ENCODE measurements at regions not wholly inside any gene's neighbourhood (a gene's known extent, or its start where the extent isn't known, plus 50 kb on each side); places are given as distances from the start of the nearest gene placed in this dataset.
"Not testable (repeated sequence)": the region's sequence is repeated elsewhere in the genome, so short reads cannot be mapped to it uniquely, and the experiment has no call there.

DNA sequence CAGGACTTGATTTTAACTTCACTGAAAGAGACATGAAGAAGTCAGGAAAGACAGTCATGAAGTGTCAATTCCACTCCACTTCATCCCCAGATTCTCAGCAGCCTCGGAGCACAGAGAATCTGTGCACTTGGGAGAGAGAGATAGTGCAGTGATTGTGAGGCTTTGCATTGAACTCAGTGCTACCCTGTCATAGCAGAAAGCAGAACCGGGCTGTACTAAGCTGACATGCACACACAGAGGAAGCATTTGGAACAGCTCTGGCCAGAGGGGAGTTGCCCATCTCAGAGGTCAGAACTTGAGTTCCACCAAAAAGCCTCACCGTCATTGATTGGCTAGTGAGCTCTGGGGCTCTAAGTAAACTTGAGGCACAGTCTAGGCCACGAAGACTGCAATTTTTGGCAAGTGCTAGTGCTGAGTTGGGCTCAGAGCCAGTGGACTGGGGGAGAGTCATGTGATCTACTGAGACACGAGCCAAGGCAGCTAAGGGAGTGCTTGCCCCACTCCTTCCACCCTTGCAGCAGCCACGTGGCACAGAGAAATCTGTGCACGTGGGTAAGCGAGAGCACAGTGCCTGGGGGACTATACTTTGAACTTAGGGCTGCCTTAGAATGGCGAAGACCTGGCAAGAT, 810.2 kb upstream of the ADAMTS5 start:
- DNase-seq (ENCODE audit: low read depth in 4 of 4, low spot score in 3 of 4) = no peak

DNA sequence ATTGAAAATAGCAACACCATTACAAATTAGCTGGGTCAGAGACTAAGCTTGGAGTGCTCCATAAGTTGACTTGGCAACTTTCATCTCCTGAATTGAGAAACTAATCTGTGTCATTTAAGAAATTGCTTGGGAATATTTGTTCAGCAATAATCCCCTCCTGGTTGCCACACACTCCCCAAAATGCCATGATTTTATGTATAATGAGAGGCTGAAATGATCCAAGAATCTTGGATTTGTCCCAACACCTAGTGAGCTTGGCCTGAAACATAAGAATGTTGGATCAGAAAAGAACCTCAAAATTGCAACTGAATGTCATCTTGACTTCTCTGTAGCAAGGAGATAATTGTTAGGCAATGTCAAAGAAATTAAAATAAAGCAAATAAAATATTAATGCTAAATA, 805.9 kb upstream of the ADAMTS5 start:
- DNase-seq (ENCODE audit: low read depth in 4 of 4, low spot score in 3 of 4) = no peak

DNA sequence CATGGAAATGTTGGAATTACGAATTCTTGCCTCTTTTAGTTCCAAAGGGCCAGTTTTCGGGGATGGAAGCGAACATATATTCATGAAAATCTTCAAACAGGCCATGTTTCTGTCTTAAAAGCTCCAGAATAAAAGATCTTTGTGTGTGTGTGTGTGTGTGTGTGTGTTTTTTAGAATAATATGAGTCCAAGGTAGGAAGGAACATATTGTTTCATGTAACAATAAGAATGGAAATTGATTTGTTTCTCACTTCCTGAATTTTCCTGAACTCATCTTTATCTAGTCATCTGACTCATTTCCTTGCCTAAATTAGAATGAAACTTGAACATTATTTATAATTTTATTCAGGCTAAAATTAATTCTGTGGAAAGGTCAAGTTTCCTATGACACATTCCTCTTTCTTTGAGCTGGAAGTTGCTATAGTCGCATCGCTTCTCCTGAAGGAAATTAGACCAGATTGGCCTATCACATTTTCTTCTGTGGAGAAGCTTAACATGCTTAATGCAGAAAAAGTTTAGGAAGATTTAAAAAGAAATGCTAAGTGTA, 805.1 kb upstream of the ADAMTS5 start:
- no peak for DNase-seq (ENCODE audit: low read depth in 4 of 4, low spot score in 3 of 4)

DNA sequence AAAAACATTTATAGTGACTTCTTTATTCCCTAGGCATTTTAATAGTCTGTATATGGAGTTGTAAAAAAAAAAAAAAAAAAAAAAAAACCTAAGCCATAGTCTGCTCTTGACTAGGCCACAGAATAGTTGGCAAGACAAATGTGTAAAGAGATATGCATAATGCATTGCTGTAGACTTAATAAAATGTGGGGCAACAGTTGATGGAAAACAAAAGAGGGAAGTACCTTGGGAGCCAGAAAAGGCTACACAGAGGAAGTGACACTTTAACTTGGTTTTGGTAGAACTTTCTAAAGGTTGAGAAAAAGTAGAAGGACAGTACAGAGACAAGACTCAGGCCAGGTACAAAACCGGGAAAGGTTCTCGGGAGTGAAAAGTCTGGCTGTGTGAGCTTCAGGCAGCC, 802.9 kb upstream of the ADAMTS5 start:
- no peak for DNase-seq (ENCODE audit: low read depth in 4 of 4, low spot score in 3 of 4)

DNA sequence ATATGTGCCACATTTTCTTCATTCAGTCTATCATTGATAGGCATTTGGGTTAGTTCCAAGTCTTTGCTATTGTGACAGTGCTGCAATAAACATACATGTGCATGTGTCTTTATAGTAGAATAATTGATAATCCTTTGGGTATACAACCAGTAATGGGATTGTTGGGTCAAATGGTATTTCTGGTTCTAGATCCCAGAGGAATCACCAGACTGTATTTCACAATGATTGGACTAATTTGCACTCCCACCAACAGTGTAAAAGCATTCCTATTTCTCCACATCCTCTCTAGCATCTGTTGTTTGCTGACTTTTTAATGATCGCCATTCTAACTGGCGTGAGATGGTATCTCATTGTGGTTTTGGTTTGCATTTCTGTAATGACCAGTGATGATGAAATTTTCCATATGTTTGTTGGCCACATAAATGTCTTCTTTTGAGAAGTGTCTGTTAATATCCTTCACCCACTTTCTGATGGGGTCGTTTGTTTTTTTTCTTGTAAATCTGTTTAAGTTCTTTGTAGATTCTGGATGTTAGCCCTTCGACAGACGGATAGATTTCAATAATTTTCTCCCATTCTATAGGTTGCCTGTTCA, 801.3 kb upstream of the ADAMTS5 start:
- DNase-seq (ENCODE audit: low read depth in 4 of 4, low spot score in 3 of 4) = not testable (repeated sequence)

DNA sequence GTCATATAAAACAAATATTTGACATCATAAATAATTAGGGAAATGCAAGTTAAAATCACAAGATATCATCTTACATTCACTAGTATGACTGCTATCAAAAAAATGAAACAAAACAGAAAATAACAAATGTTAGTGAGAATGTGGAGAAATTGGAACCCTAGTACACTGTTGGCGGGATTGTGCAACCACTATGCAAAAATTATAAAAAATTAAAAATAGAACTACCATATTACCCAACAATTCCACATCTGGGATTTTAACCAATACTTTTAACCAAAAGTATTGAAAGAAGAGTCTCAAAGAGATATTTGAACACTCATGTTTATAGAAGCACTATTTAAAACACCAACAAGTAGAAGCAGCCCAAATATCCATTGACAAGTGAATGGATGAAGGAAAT, 797.2 kb upstream of the ADAMTS5 start:
- no peak for DNase-seq (ENCODE audit: low read depth in 4 of 4, low spot score in 3 of 4)

DNA sequence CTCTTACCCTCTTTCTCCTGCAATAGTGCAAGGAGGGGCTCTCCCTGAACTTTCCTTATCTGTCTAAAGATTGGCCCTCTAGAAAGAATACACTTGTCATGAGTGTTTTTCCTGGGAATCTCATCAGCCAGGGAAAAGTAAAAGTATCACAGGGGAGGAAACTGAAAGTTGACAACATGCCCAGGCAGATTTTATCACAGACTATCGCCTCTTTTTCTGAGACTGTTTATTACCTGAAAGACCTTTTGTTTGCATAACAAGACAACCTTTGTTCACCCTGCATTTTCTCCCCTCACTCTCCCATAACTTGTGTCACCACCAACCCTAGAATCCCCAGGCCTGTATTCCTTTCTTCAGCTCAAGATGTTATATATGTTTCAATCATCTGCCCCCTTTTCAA, 794.7 kb upstream of the ADAMTS5 start:
- DNase-seq (ENCODE audit: low read depth in 4 of 4, low spot score in 3 of 4) = no peak

DNA sequence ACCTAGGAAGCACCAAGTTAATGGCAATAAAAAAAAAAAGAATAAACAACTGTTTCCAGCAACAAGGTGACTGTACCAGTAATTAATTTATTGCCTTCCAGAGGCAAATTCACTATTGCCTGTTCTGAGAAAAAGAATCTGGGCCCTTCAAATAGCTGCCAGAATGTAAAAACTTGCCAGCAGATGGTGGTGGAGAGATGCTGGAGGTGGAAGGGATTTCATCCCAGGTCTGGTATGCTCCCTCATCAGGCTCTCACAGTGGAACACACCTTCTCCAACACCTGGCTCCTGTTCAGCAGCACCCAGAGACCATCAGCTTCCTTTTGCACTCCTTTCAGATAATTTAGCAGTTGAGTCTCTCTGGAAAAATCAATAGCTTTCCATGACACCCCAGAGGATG, 792.9 kb upstream of the ADAMTS5 start:
- DNase-seq (ENCODE audit: low read depth in 4 of 4, low spot score in 3 of 4) = no peak

DNA sequence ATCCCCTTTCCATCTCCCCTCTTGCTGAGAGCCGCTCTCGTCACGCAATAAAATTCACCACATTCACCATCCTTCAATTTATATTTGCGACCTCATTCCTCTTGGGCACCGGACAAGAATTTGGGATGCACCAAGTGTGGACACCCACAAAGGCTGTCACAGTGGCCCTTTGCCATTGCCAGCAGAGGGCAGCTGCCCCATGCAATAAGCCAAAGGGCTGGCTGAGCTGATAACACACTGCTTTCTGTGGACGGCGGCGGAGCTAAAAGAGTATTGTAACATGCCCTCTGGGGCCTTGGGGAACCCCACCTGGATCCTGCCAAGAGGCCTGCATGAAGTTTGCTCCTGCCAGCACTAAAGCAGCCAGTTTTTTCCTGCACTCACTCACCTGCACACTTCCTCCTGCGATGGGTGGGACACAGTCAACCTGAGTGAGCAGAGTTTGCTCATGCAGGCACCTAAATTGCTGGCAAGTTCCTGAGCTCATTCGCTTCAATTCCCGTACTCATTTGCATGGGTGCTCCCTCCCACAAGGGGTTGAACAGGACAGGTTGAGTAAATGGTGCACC, 792.3 kb upstream of the ADAMTS5 start:
- no peak for DNase-seq (ENCODE audit: low read depth in 4 of 4, low spot score in 3 of 4)

DNA sequence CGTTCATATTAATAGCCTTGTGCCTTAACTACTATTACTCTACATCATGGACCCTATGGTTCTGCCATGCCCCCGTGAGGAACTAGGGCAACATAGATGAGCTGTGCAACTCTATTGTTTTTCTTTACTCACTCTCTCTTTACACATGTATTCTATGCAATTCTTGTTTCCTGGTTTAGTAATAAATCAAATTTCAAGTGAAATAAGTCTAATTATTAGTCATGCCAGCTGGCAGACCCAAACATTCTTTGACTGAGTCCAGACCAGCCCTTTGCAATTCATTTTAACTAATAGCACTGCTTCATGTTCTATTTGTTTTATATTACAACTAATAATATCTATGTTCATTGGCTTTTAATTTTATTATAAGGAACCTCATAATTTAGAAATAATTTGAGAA, 789.3 kb upstream of the ADAMTS5 start:
- no peak for DNase-seq (ENCODE audit: low read depth in 4 of 4, low spot score in 3 of 4)

DNA sequence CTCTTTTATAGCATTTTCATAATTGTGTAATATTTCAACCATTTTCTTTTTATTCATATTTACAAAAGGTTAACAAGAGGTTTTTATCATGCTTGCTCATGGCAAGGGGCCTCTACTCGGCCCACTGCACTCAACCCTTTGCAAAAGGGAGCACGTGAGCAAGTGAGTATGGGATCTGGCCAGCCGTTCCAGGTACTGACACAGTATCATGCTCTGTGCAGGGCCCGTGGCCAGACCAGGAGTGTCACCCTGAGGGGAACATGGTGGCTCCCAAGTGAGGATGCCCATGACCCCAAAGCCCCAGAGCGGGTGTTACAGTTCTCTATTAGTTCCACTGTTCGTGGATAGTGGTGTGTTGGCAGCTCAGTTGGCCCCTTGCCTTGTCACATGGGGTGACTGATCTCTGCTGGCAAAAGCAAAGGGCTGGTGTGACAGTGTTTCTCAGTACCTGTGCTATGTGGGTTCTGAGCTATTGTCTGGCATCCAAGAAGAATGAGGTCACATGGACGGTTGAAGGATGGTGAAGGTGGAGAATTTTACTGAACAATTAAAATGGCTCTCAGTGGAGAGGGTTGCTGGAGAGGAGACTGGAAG, 777.2 kb upstream of the ADAMTS5 start:
- no peak for DNase-seq (ENCODE audit: low read depth in 4 of 4, low spot score in 3 of 4)

DNA sequence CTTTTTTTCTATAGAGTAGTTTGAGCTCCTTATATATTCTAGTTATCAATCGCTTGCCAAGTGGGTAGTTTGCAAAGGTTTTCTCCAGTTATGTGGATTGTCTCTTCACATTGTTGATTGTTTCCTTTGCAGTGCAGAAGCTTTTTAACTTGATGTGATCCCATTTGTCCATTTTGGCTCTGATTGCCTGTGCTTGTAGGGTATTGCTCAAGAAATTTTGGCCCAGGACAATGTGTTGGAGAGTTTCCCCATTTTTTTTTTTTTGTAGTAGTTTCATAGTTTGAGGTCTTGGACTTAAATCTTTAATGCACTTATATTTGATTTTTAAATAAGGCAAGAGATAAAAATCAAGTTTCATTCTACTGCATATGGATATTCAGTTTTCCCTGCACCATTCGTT, 774.8 kb upstream of the ADAMTS5 start:
- no peak for DNase-seq (ENCODE audit: low read depth in 4 of 4, low spot score in 3 of 4)

DNA sequence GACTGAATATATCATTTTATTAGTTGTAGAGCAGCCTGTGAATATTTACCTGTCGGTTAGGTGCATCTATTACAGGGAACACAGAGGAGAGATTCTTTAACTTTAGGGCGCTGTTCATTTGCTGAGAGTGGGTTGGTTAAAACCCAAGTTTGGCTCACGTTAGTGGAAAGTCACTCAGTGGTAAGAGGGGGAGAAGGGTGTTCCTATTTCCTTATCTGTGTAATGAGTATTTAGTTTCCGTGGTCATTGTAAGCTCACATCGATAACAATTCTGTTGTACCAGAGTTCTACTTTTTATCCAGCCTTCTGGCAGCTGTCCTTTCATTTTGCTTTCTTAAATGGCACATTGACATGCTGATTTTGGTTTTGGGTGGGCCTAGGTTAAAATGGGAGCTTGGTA, 773.2 kb upstream of the ADAMTS5 start:
- DNase-seq (ENCODE audit: low read depth in 4 of 4, low spot score in 3 of 4) = no peak

DNA sequence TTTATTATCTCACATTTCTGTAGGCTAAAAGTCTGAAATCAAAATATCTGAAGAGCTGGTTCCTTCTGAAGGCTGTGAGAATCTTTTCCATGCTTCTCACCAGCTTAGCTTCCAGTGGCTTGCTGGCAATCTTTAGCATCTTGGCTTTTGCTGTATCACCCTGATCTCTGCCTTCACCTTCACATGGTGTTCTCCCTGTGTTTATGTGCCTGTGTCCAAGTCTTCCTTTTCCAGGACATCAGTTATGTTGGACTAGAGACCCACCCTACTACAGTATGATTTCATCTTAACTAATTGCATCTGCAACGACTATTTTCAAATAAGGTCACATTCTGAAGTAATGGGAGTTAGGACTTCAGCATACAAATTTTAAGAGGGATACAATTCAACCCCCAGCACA, 772.3 kb upstream of the ADAMTS5 start:
- no peak for DNase-seq (ENCODE audit: low read depth in 4 of 4, low spot score in 3 of 4)

DNA sequence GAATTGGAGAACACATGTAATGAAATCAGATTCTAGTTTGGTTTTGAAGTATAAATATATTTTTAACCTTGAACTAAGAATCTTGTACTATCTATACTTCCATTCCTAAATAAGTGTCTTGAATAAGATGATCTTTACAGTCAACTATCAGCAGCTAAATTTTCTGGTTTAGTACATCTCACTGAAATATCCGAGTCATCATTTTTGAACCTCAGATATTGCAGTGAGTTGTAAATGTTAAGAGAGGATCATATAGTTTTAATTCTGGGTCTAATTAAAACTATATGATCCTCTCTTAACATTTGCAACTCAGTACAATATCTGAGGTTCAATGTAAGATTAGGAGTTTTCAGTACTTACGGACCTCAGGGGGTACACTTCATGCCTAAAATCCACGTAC, 768.8 kb upstream of the ADAMTS5 start:
- DNase-seq (ENCODE audit: low read depth in 4 of 4, low spot score in 3 of 4) = no peak

DNA sequence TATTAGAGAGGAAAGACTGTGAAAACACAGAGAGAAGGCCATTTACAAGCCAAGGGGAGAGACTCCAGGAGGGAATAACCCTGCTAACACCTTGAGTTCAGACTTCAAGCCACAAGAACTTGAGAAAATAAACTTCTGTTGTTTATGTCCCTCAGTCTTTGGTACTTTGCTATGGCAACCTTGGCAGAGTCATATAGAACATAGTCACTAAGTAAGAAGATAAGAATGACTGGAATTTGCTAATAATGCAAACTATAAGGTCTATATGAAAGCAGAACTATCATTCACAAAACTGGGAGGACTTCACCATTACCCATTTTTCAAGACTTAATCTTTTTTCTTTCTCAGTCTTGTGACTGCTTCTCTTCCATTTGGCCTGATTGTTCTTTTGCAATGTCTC, 767.3 kb upstream of the ADAMTS5 start:
- DNase-seq (ENCODE audit: low read depth in 4 of 4, low spot score in 3 of 4) = no peak

DNA sequence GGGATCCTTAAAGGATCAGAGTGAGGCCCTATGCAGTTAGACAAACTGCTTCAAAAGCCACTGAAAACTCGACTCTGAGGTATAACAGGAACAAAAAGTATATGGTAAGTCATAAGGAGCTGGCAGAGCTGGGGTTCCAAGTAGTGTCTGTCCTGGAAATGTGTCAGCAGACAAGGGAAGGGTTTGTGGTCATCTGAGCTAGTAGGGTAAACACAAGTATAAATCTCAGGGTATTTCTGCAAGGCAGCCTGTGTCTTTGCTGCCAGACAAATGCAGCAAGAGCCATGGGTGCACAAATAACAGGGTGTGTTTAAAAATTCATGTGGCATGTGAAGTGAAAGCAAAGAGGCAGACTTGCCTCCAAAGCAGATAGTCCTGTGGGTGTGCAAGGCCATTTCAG, 759.0 kb upstream of the ADAMTS5 start:
- no peak for DNase-seq (ENCODE audit: low read depth in 4 of 4, low spot score in 3 of 4)

DNA sequence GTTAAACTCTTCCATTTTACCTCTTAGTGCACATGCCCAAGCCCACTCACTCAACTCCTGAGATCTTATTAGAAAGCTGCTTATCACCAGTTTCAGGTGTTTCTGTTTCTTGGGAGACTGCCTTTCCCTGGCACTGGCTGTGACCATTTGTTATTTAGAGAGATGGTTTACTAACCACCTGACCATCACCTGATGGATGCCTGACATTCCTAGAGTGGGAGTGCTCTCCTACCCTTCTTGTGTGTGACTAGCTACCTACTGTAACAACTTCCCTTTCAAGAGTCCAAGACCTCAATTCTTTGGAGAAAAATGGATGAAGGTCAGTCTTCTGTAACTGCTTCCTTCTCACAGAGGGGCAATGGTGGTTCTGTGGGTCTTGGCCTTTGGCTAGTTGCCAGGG, 755.2 kb upstream of the ADAMTS5 start:
- no peak for DNase-seq (ENCODE audit: low read depth in 4 of 4, low spot score in 3 of 4)

DNA sequence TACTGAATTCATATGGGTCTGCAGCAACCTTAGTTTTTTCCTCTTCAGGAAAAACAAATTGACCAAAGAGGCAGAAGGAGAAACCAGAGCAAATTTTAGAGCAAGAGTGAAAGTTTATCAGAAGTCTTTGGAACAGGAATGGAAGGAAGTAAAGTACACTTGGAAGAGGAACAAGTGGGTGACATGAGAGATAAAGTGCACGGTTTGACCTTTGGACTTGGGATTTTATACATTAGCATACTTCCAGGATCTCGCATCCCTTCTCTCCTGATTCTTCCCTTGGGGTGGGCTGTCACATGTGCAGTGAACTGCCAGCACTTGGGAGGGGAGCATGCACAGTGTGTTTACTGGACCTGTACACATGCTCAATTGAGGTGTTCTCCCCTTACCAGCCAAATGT, 754.8 kb upstream of the ADAMTS5 start:
- no peak for DNase-seq (ENCODE audit: low read depth in 4 of 4, low spot score in 3 of 4)

DNA sequence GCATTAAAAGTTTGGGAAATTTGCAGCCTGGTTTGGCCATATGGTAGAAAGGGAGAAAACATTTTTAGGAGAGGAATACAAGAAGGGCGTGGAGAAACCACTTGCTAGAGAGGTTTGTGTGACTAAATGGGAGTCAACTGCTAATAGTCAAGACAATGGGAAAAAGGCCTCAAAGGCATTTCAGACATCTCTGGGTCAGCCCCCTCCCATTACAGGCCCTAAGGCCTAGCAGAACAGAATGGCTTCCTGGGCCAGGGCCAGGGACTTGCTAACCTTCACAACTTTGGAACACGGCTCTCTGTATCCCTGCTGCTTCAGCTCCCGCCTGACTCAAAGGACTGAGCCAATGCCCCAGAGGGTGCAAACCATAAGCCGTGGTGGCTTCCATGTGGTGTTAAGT, 752.3 kb upstream of the ADAMTS5 start:
- DNase-seq (ENCODE audit: low read depth in 4 of 4, low spot score in 3 of 4) = no peak

DNA sequence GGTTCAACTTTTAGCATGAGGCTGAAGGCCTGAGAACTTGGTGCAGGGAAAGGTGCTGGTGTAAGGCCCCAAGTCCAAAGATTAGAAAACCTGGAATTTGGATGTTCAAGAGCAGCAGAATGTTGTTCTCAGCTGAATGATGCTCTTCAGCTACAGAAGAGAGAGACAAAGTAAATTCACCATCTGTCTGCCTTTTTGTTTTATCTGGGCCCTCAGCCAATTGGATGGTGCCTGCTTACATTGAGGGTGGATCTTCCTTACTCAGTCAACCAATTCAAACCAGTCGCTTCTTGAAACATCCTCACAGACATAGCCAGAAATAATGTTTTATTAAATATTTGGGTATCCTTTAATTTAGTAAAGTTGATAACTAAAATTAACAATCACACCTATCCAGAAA, 748.2 kb upstream of the ADAMTS5 start:
- no peak for DNase-seq (ENCODE audit: low read depth in 4 of 4, low spot score in 3 of 4)
